H1 (cell line): ENCODE measurements at regions not wholly inside any gene's neighbourhood (a gene's known extent, or its start where the extent isn't known, plus 50 kb on each side); places are given as distances from the start of the nearest gene placed in this dataset.

ENCODE experiments used
- CTCF ChIA-PET: fragments of 300-600 bp; sonication (Branson Sonifier 250); formaldehyde crosslinking; loops from one replicate; lab custom pipeline; 2021; ENCODE audit not compliant: partially characterized antibody; lab: Charles Lee
- POLR2A ChIA-PET: fragments of 300-600 bp; sonication (Branson Sonifier 250); formaldehyde crosslinking; loops from one replicate; lab custom pipeline; 2021; ENCODE audit warnings: inconsistent platforms; ENCODE audit not compliant: partially characterized antibody; lab: Charles Lee
- DNase-seq, 2 experiments: peaks; one replicate each; pipeline versions ENCODE4 v3.0.0 to v3.0.0-alpha.2; 2010 to 2022; ENCODE audit warnings: low spot score in 2 of 2, low read depth in 1 of 2, mixed read lengths in 1 of 2
- FAIRE-seq: peaks from 2 replicates; lab custom pipeline; 2011; peaks lifted over from hg19 to GRCh38; lab: Jason Lieb, UNC
- H2AFZ ChIP-seq: 2 replicates; pipeline ENCODE4 v1.8.1; 2012; ENCODE audit warnings: low read length, inconsistent platforms
- H2AK5ac ChIP-seq: 2 replicates; pipeline ENCODE4 v1.6.1; 2013; ENCODE audit warnings: low read depth, low read length
- H2BK120ac ChIP-seq: replicated peaks from 2 replicates; pipeline ENCODE3; 2013; ENCODE audit warnings: low read depth, low read length, inconsistent platforms
- H2BK12ac ChIP-seq: 2 replicates; pipeline ENCODE4 v1.6.1; 2013; ENCODE audit warnings: low read depth, low read length
- H2BK15ac ChIP-seq: 2 replicates; pipeline ENCODE4 v1.6.1; 2013; ENCODE audit warnings: low read length
- H2BK20ac ChIP-seq: 2 replicates; pipeline ENCODE4 v1.6.1; 2013; ENCODE audit warnings: low read length
- H2BK5ac ChIP-seq: 2 replicates; pipeline ENCODE4 v1.6.1; 2013; ENCODE audit warnings: low read depth, low read length
- H3K14ac ChIP-seq: 2 replicates; pipeline ENCODE4 v1.6.1; 2013; ENCODE audit warnings: inconsistent platforms; ENCODE audit not compliant: insufficient read length
- H3K18ac ChIP-seq: 2 replicates; pipeline ENCODE4 v1.6.1; 2013; ENCODE audit warnings: low read length; ENCODE audit errors: extremely low read depth
- H3K23ac ChIP-seq: 2 replicates; pipeline ENCODE4 v1.6.1; 2013; ENCODE audit warnings: inconsistent platforms; ENCODE audit not compliant: insufficient read length
- H3K23me2 ChIP-seq: 2 replicates; pipeline ENCODE4 v1.6.1; 2013; ENCODE audit warnings: low read depth, low read length
- H3K27ac ChIP-seq: 2 replicates; pipeline ENCODE4 v1.6.1; 2011; ENCODE audit warnings: low read depth, low read length, inconsistent platforms
- H3K27me3 ChIP-seq, 4 experiments: replicated peaks in 1 of 4; 1 replicate in 1 of 4; 2 replicates in 3 of 4; pipeline versions ENCODE4 v1.6.1 to v1.8.1; 2011 to 2013; ENCODE audit warnings: low read length in 3 of 4, mild to moderate bottlenecking in 3 of 4, inconsistent platforms in 2 of 4, mixed read lengths in 2 of 4, moderate library complexity in 1 of 4; ENCODE audit not compliant: control insufficient read depth in 3 of 4, insufficient read depth in 3 of 4; ENCODE audit errors: extremely low read depth in 1 of 4
- H3K36me3 ChIP-seq, 4 experiments: 2 replicates each; pipeline versions ENCODE4 v1.6.1 to v1.8.1; 2011 to 2013; ENCODE audit warnings: mild to moderate bottlenecking in 4 of 4, low read length in 3 of 4, moderate library complexity in 2 of 4, control low read depth in 1 of 4, inconsistent platforms in 1 of 4; ENCODE audit not compliant: insufficient read depth in 4 of 4, control insufficient read depth in 2 of 4
- H3K4ac ChIP-seq: replicated peaks from 2 replicates; pipeline ENCODE3; 2013; ENCODE audit warnings: low read length, low read depth, mixed read lengths, inconsistent platforms; ENCODE audit not compliant: insufficient read length
- H3K4me1 ChIP-seq, 4 experiments: replicated peaks in 1 of 4; 1 replicate in 1 of 4; 2 replicates in 3 of 4; pipeline versions ENCODE4 v1.6.1 to v1.8.1; 2011 to 2013; ENCODE audit warnings: low read length in 3 of 4, inconsistent platforms in 2 of 4, mixed read lengths in 1 of 4; ENCODE audit not compliant: insufficient read depth in 4 of 4, control insufficient read depth in 3 of 4
- H3K4me2 ChIP-seq, 2 experiments: 2 replicates each; pipeline versions ENCODE4 v1.6.1 to v1.8.1; 2011 to 2013; ENCODE audit warnings: low read depth in 2 of 2, low read length in 2 of 2, control low read depth in 1 of 2, inconsistent platforms in 1 of 2, mild to moderate bottlenecking in 1 of 2; ENCODE audit not compliant: insufficient read depth in 1 of 2
- H3K4me3 ChIP-seq, 4 experiments: fragments of 200-600, 300-600 bp in 1 of 4; sonication (generic), shearing (Covaris generic), sonication (Bioruptor Twin) in 1 of 4; 2 replicates each; pipeline versions ENCODE4 v1.5.1 to v1.8.1; 2011 to 2016; ENCODE audit warnings: low read length in 4 of 4, low read depth in 3 of 4, control low read depth in 2 of 4, inconsistent platforms in 2 of 4, mild to moderate bottlenecking in 2 of 4, mixed read lengths in 1 of 4, moderate library complexity in 1 of 4; ENCODE audit not compliant: insufficient read depth in 2 of 4; ENCODE audit errors: extremely low read depth in 1 of 4
- H3K56ac ChIP-seq: replicated peaks from 2 replicates; pipeline ENCODE3; 2013; ENCODE audit warnings: low read depth, mild to moderate bottlenecking, mixed read lengths, low read length, inconsistent platforms; ENCODE audit not compliant: insufficient read length
- H3K79me1 ChIP-seq: 2 replicates; pipeline ENCODE4 v1.6.1; 2013; ENCODE audit warnings: low read depth, low read length, control low read depth
- H3K79me2 ChIP-seq, 2 experiments: 2 replicates each; pipeline versions ENCODE4 v1.6.1 to v1.8.1; 2012 to 2013; ENCODE audit warnings: low read length in 2 of 2, mild to moderate bottlenecking in 2 of 2, inconsistent platforms in 1 of 2; ENCODE audit not compliant: insufficient read depth in 2 of 2, control insufficient read depth in 1 of 2
- H3K9ac ChIP-seq, 4 experiments: replicated peaks in 1 of 4; 1 replicate in 1 of 4; 2 replicates in 3 of 4; pipeline versions ENCODE4 v1.6.1 to v1.8.1; 2011 to 2013; ENCODE audit warnings: low read depth in 3 of 4, low read length in 3 of 4, control low read depth in 2 of 4, mild to moderate bottlenecking in 2 of 4, moderate library complexity in 2 of 4, inconsistent platforms in 1 of 4; ENCODE audit errors: extremely low read depth in 1 of 4
- H3K9me3 ChIP-seq, 2 experiments: 2 replicates each; pipeline versions ENCODE4 v1.6.1 to v1.8.1; 2012 to 2013; ENCODE audit warnings: mild to moderate bottlenecking in 2 of 2, moderate library complexity in 2 of 2, control low read depth in 1 of 2, inconsistent platforms in 1 of 2, low read depth in 1 of 2, low read length in 1 of 2, mixed read lengths in 1 of 2; ENCODE audit not compliant: insufficient read depth in 2 of 2
- H4K20me1 ChIP-seq, 2 experiments: replicated peaks in 1 of 2; 2 replicates each; pipeline versions ENCODE3 to v1.8.1; 2011 to 2013; ENCODE audit warnings: inconsistent platforms in 2 of 2, low read length in 2 of 2, mild to moderate bottlenecking in 1 of 2; ENCODE audit not compliant: insufficient read depth in 2 of 2, control insufficient read depth in 1 of 2
- H4K5ac ChIP-seq: 2 replicates; pipeline ENCODE4 v1.6.1; 2013; ENCODE audit warnings: low read length, low read depth, mixed read lengths, inconsistent platforms; ENCODE audit not compliant: insufficient read length
- H4K8ac ChIP-seq: 2 replicates; pipeline ENCODE4 v1.8.0; 2013; ENCODE audit warnings: mild to moderate bottlenecking, moderate library complexity, low read length, inconsistent platforms; ENCODE audit not compliant: insufficient read depth; ENCODE audit errors: extremely low read depth
- H4K91ac ChIP-seq: replicated peaks from 2 replicates; pipeline ENCODE3; 2013; ENCODE audit warnings: low read length, mixed read lengths, inconsistent platforms; ENCODE audit not compliant: insufficient read length
- CBX8 ChIP-seq: fragments of 300-800, 300-1000 bp; sonication (generic); IDR thresholded peaks from 2 replicates; pipeline ENCODE4 v1.7.1; 2016; ENCODE audit warnings: low read depth, low read length, borderline replicate concordance
- CEBPB ChIP-seq: IDR thresholded peaks from 2 replicates; pipeline ENCODE4 v1.6.1; 2012; ENCODE audit warnings: low read depth, low read length
- CHD1 ChIP-seq: IDR thresholded peaks from 2 replicates; pipeline ENCODE4 v1.6.1; 2012; ENCODE audit warnings: low read depth, low read length, improper control_type of control experiment
- E2F6 ChIP-seq: IDR thresholded peaks from 2 replicates; pipeline ENCODE4 v1.6.1; 2012; ENCODE audit warnings: inconsistent platforms
- EGR1 ChIP-seq: IDR thresholded peaks from 2 replicates; pipeline ENCODE4 v1.6.1; 2011; ENCODE audit warnings: low read depth, low read length, borderline replicate concordance
- EP300 ChIP-seq, 2 experiments: IDR thresholded peaks; 1 replicate in 1 of 2; 2 replicates in 1 of 2; pipeline ENCODE4 v1.6.1; 2011 to 2012; ENCODE audit warnings: low read depth in 2 of 2, low read length in 2 of 2, mild to moderate bottlenecking in 2 of 2, borderline replicate concordance in 1 of 2, inconsistent platforms in 1 of 2, moderate library complexity in 1 of 2
- FOSL1 ChIP-seq: IDR thresholded peaks from 2 replicates; pipeline ENCODE4 v1.6.1; 2011; ENCODE audit warnings: mild to moderate bottlenecking, low read depth, low read length, moderate library complexity; ENCODE audit not compliant: insufficient read depth
- NANOG ChIP-seq: IDR thresholded peaks from 2 replicates; pipeline ENCODE4 v1.6.1; 2011; ENCODE audit warnings: low read length, low read depth, mild to moderate bottlenecking, inconsistent platforms; ENCODE audit not compliant: insufficient read depth, poor library complexity, severe bottlenecking
- POLR2AphosphoS5 ChIP-seq: IDR thresholded peaks from 2 replicates; pipeline ENCODE4 v1.6.1; 2011; ENCODE audit warnings: low read depth, low read length
- RAD21 ChIP-seq, 2 experiments: IDR thresholded peaks in 1 of 2; conservative IDR thresholded peaks in 1 of 2; 2 replicates each; pipeline ENCODE4 v1.6.1; 2011; ENCODE audit warnings: low read depth in 2 of 2, low read length in 2 of 2, improper control_type of control experiment in 1 of 2, inconsistent platforms in 1 of 2, mild to moderate bottlenecking in 1 of 2, moderate library complexity in 1 of 2
- RBBP5 ChIP-seq: IDR thresholded peaks from 2 replicates; pipeline ENCODE4 v1.7.1; 2012; ENCODE audit warnings: low read depth, mild to moderate bottlenecking, inconsistent platforms, low read length, moderate library complexity, borderline replicate concordance
- SIN3A ChIP-seq, 2 experiments: IDR thresholded peaks in 1 of 2; conservative IDR thresholded peaks in 1 of 2; 2 replicates each; pipeline ENCODE4 v1.6.1; 2011 to 2012; ENCODE audit warnings: low read length in 2 of 2, improper control_type of control experiment in 1 of 2, low read depth in 1 of 2, mild to moderate bottlenecking in 1 of 2
- SP1 ChIP-seq: IDR thresholded peaks from 2 replicates; pipeline ENCODE4 v1.6.1; 2011; ENCODE audit warnings: low read depth, low read length
- YY1 ChIP-seq: IDR thresholded peaks from 2 replicates; pipeline ENCODE4 v1.6.1; 2011; ENCODE audit warnings: low read depth, mild to moderate bottlenecking, low read length
- WGBS, 2 experiments: shearing (Covaris generic) in 1 of 2; methylation state at CpG; one replicate each; pipeline versions ENCODE4 v1.1.6 to v1.1.7; 2013 to 2015; ENCODE audit warnings: low lambda C conversion rate in 2 of 2, mixed read lengths in 2 of 2, inconsistent platforms in 1 of 2, low coverage in 1 of 2, missing lambda C conversion rate in 1 of 2; ENCODE audit not compliant: insufficient replicate concordance in 2 of 2, insufficient coverage in 1 of 2, insufficient read length in 1 of 2; ENCODE audit errors: extremely low coverage in 1 of 2, missing lambda C conversion rate in 1 of 2; 5-methylcytosine and 5-hydroxymethylcytosine counted together

GRCh38 chr10:78726171-78726570, 342.6 kb upstream of the ZMIZ1 start:
- no peak overlapping the region for H2BK5ac ChIP-seq
- no peak overlapping the region for H3K4me2 ChIP-seq
- no peak overlapping the region for H3K18ac ChIP-seq
- no peak overlapping the region for H2AK5ac ChIP-seq
- no peak overlapping the region for H3K23ac ChIP-seq
- POLR2A ChIA-PET: no interaction called here
- no peak overlapping the region for H3K14ac ChIP-seq
- no peaks in the 10 kb centered on the region for H3K36me3 ChIP-seq
- H2BK12ac ChIP-seq: no peak overlapping the region
- CTCF ChIA-PET: interaction anchor here (0.7 to 1.4 kb wide), 3 partner anchors 61 to 218 kb away, joined by 3 to 5 read pairs (median 3); no protein-coding TSS in a partner anchor
- no peak overlapping the region for H3K9ac ChIP-seq
- no peaks in the 10 kb centered on the region for H4K20me1 ChIP-seq
- no peak overlapping the region for H2AFZ ChIP-seq
- no peaks in the 10 kb centered on the region; a peak in 1 of 7 replicates for H3K27me3 ChIP-seq
- H2BK15ac ChIP-seq: no peak overlapping the region
- H4K91ac ChIP-seq: no peak overlapping the region
- no peak overlapping the region for H4K8ac ChIP-seq
- 83% methylated on average over 3 of the region's 3 CpGs; no CpG with 5 or more reads in 1 of the 2 experiments for WGBS, 2 experiments
- H3K79me1 ChIP-seq: no peaks in the 10 kb centered on the region
- no peaks in the 10 kb centered on the region for H3K23me2 ChIP-seq
- no peak overlapping the region for H4K5ac ChIP-seq
- H3K4me1 ChIP-seq: no peaks in the 10 kb centered on the region
- FAIRE-seq (no peak), DNase-seq (no peak)
- no peaks in the 10 kb centered on the region for H3K79me2 ChIP-seq
- no peak overlapping the region for H3K27ac ChIP-seq
- no peaks in the 10 kb centered on the region for H3K9me3 ChIP-seq
- H3K56ac ChIP-seq: no peak overlapping the region
- no peak overlapping the region for H3K4ac ChIP-seq
- H2BK20ac ChIP-seq: no peak overlapping the region
- no peak overlapping the region for H3K4me3 ChIP-seq
- H2BK120ac ChIP-seq: no peak overlapping the region
- TF ChIP-seq CBX8 (no peak), YY1 (no peak), E2F6 (no peak), SIN3A (conservative IDR thresholded peaks at IDR 0.05 in 1 of 2, IDR thresholded peaks at IDR 0.05 in 1 of 2; ENCODE audit: low read depth in 1 of 2, low read length in 2 of 2) (no peak), RAD21 (IDR thresholded peaks at IDR 0.05 in 1 of 2, conservative IDR thresholded peaks at IDR 0.05 in 1 of 2; ENCODE audit: low read depth in 2 of 2, low read length in 2 of 2) (no peak), POLR2AphosphoS5 (no peak), EGR1 (no peak), CEBPB (no peak), NANOG (no peak), RBBP5 (no peak), EP300 (IDR thresholded peaks at IDR 0.05; ENCODE audit: borderline replicate concordance in 1 of 2, low read depth in 2 of 2, low read length in 2 of 2) (no peak), CHD1 (no peak), FOSL1 (no peak), SP1 (no peak)
